Tibial nerve (tissue), 4 donors: ENCODE measurements at regions not wholly inside any gene's neighbourhood (a gene's known extent, or its start where the extent isn't known, plus 50 kb on each side); places are given as distances from the start of the nearest gene placed in this dataset.

Experiments
- EP300 ChIP-seq, 2 donors: sonication (generic); formaldehyde crosslinking; IDR thresholded peaks; one replicate each; pipeline ENCODE4 v1.6.1; 2017; ENCODE audit warnings: antibody characterized with exemption in 2 of 2, mild to moderate bottlenecking in 1 of 2
- POLR2A ChIP-seq, 2 donors: fragments of 450-650 bp; IDR thresholded peaks; one replicate each; pipeline ENCODE4 v1.6.1; 2017; ENCODE audit warnings: antibody characterized with exemption in 2 of 2, mild to moderate bottlenecking in 2 of 2, moderate library complexity in 2 of 2
- TF ChIP-seq, protein P1 (sequence below), 5 experiments: fragments of 200-600 bp in 3 of 5; fragments of 450-650 bp in 2 of 5; sonication (generic) in 3 of 5; IDR thresholded peaks; one replicate each; pipeline ENCODE4 v1.5.1; 2016 to 2019; ENCODE audit warnings: antibody characterized with exemption in 5 of 5, mild to moderate bottlenecking in 3 of 5, moderate library complexity in 2 of 5

DNA sequence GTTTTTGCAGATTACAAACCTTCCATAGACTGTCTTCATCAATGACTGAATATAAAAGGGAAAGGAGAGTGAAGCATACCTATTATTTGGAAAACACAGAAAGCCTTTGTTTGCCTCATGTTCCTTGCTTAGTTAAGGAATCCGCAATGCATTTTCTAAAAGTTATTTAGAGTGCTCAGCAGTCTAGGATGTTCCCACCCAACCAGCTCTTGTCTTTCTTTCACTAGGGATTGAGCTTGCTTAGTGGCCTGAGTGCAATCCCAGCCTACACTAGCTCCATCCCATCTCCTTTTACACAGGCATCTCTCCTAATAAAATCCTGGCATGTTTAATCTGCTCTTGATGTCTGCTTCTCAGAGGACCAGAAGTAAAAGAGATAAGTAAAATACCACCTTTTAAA lies 850.5 kb upstream of the GJE1 start:
- TF ChIP-seq EP300 (IDR thresholded peaks at IDR 0.05) (no peak), POLR2A (IDR thresholded peaks at IDR 0.05) (no peak)
- TF ChIP-seq, protein P1, sequence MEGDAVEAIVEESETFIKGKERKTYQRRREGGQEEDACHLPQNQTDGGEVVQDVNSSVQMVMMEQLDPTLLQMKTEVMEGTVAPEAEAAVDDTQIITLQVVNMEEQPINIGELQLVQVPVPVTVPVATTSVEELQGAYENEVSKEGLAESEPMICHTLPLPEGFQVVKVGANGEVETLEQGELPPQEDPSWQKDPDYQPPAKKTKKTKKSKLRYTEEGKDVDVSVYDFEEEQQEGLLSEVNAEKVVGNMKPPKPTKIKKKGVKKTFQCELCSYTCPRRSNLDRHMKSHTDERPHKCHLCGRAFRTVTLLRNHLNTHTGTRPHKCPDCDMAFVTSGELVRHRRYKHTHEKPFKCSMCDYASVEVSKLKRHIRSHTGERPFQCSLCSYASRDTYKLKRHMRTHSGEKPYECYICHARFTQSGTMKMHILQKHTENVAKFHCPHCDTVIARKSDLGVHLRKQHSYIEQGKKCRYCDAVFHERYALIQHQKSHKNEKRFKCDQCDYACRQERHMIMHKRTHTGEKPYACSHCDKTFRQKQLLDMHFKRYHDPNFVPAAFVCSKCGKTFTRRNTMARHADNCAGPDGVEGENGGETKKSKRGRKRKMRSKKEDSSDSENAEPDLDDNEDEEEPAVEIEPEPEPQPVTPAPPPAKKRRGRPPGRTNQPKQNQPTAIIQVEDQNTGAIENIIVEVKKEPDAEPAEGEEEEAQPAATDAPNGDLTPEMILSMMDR (IDR thresholded peaks at IDR 0.05): no peak
